H1 (cell line): ENCODE measurements at regions not wholly inside any gene's neighbourhood (a gene's known extent, or its start where the extent isn't known, plus 50 kb on each side); places are given as distances from the start of the nearest gene placed in this dataset.

Source experiments
- CBX5 ChIP-seq: fragments of 300-800, 300-1000 bp; sonication (generic); IDR thresholded peaks from 2 replicates; pipeline ENCODE4 v1.7.1; 2016; ENCODE audit warnings: antibody characterized with exemption, low read length, low read depth
- CHD7 ChIP-seq: fragments of 300-600 bp; sonication (generic); IDR thresholded peaks from 2 replicates; pipeline ENCODE4 v1.7.1; 2012; ENCODE audit warnings: low read length, moderate library complexity, mild to moderate bottlenecking, inconsistent platforms; ENCODE audit not compliant: insufficient replicate concordance
- EZH2 ChIP-seq: fragments of 200-600 bp; sonication (generic); IDR thresholded peaks from 2 replicates; pipeline ENCODE4 v1.7.1; 2012; ENCODE audit warnings: low read depth, mild to moderate bottlenecking, moderate library complexity, low read length, inconsistent platforms; ENCODE audit not compliant: severe bottlenecking
- HDAC2 ChIP-seq, 2 experiments: fragments of 300-600 bp in 1 of 2; sonication (generic) in 1 of 2; IDR thresholded peaks; 2 replicates each; pipeline ENCODE4 v1.6.1; 2011 to 2012; ENCODE audit warnings: low read depth in 2 of 2, low read length in 2 of 2, mild to moderate bottlenecking in 2 of 2, moderate library complexity in 2 of 2, borderline replicate concordance in 1 of 2, inconsistent platforms in 1 of 2
- HDAC6 ChIP-seq: IDR thresholded peaks from one replicate; pipeline ENCODE4 v1.7.1; 2012; ENCODE audit warnings: low read depth, mild to moderate bottlenecking, inconsistent platforms, low read length, moderate library complexity
- KDM4A ChIP-seq: IDR thresholded peaks from one replicate; pipeline ENCODE4 v1.7.1; 2012; ENCODE audit warnings: low read depth, mild to moderate bottlenecking, moderate library complexity, low read length, inconsistent platforms; ENCODE audit not compliant: severe bottlenecking
- KDM5A ChIP-seq: fragments of 200-600 bp; IDR thresholded peaks from 2 replicates; pipeline ENCODE4 v1.7.1; 2012; ENCODE audit warnings: mild to moderate bottlenecking, low read length, inconsistent platforms, mixed read lengths
- MAFK ChIP-seq: IDR thresholded peaks from 2 replicates; pipeline ENCODE4 v1.6.1; 2012; ENCODE audit warnings: low read depth, mild to moderate bottlenecking, improper control_type of control experiment, low read length
- PHF8 ChIP-seq: fragments of 200-600 bp; sonication (generic); conservative IDR thresholded peaks from 2 replicates; pipeline ENCODE4 v1.7.1; 2012; ENCODE audit warnings: low read depth, mild to moderate bottlenecking, inconsistent platforms, low read length, moderate library complexity
- POLR2A ChIP-seq, 2 experiments: IDR thresholded peaks; 1 replicate in 1 of 2; 2 replicates in 1 of 2; pipeline ENCODE4 v1.6.1; 2011; ENCODE audit warnings: low read depth in 2 of 2, low read length in 2 of 2, mild to moderate bottlenecking in 2 of 2; ENCODE audit errors: control extremely low read depth in 1 of 2
- SAP30 ChIP-seq: fragments of 300-600 bp; sonication (generic); IDR thresholded peaks from 2 replicates; pipeline ENCODE4 v1.7.1; 2012; ENCODE audit warnings: low read length, moderate library complexity, mild to moderate bottlenecking, inconsistent platforms; ENCODE audit not compliant: insufficient read depth, insufficient replicate concordance
- SUZ12 ChIP-seq: fragments of 200-600 bp; sonication (generic); IDR thresholded peaks from 2 replicates; pipeline ENCODE4 v1.6.1; 2012; ENCODE audit warnings: mild to moderate bottlenecking, inconsistent platforms, low read length, moderate library complexity, mixed read lengths

- TF ChIP-seq CHD7 (no peak), MAFK (no peak; the same call in 1 of the 2 replicates), POLR2A (IDR thresholded peaks at IDR 0.05; ENCODE audit: control extremely low read depth in 1 of 2, low read depth in 2 of 2, low read length in 2 of 2) (no peak), EZH2 (no peak), SUZ12 (no peak), CBX5 (no peak), KDM5A (no peak), HDAC6 (no peak), SAP30 (no peak), KDM4A (no peak), HDAC2 (IDR thresholded peaks at IDR 0.05; ENCODE audit: borderline replicate concordance in 1 of 2, low read depth in 2 of 2, low read length in 2 of 2) (no peak), PHF8 (no peak)
Observed at GRCh38 chr6:118400582-118400981, 147.5 kb upstream of the PLN start (continued).
